ENCODE measurements at regions not wholly inside any gene's neighbourhood (a gene's known extent, or its start where the extent isn't known, plus 50 kb on each side); places are given as distances from the start of the nearest gene placed in this dataset.

DNA sequence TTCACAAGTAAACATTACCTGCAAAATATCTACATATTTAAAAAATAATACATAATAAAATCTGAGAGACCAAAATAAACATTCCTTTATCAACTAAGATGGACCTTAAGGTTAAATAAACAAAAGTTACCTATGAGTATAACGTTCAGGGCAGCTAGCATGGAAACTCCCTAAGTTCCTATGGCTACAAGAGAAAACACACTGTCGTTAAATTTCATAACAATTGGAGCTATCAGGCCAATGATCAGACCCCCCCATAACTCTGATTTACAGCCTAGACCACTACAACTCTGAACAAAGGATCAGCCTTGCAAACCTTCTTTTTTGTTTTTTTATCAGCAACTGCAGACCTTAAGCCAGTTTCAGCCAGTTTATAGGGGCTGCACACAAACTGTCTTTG is 1418.4 kb downstream of the PCDH18 start:
- H3K9me3 ChIP-seq: no peaks in the 10 kb centered on the region
- intact Hi-C loops (cut with DNase I; ENCODE audit: low total_unique reads): no loop called here
- no peaks in the 10 kb centered on the region for H3K4me1 ChIP-seq
- H3K27ac ChIP-seq: no peak overlapping the region
- no peak for DNase-seq
- no peak for TF ChIP-seq POLR2A (IDR thresholded peaks at IDR 0.05)
- TF ChIP-seq, protein P1, sequence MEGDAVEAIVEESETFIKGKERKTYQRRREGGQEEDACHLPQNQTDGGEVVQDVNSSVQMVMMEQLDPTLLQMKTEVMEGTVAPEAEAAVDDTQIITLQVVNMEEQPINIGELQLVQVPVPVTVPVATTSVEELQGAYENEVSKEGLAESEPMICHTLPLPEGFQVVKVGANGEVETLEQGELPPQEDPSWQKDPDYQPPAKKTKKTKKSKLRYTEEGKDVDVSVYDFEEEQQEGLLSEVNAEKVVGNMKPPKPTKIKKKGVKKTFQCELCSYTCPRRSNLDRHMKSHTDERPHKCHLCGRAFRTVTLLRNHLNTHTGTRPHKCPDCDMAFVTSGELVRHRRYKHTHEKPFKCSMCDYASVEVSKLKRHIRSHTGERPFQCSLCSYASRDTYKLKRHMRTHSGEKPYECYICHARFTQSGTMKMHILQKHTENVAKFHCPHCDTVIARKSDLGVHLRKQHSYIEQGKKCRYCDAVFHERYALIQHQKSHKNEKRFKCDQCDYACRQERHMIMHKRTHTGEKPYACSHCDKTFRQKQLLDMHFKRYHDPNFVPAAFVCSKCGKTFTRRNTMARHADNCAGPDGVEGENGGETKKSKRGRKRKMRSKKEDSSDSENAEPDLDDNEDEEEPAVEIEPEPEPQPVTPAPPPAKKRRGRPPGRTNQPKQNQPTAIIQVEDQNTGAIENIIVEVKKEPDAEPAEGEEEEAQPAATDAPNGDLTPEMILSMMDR (IDR thresholded peaks at IDR 0.05): no peak
- no peaks in the 10 kb centered on the region for H3K36me3 ChIP-seq
- no peak overlapping the region for H3K4me3 ChIP-seq
- no peaks in the 10 kb centered on the region for H3K27me3 ChIP-seq

DNA sequence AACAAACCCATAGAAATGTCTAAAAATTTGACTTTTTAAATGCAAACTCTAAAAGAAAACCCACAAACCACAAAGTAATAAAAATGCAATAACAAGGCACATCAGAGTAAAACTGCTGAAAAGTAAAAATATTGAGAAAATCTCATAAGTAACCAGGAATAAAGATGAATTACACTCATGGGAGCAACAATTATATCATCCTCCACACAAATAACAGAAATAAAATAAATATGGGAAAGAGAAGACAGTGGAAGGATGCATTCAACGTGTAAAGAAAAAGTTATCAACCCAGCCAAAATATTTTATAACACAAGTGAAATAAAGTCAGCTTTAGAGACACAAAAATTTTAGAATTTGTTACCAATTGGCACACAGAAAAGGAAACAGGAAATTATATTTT is 1420.2 kb downstream of the PCDH18 start:
- no peak overlapping the region for H3K4me3 ChIP-seq
- intact Hi-C loops (cut with DNase I; ENCODE audit: low total_unique reads): no loop called here
- DNase-seq: no peak
- TF ChIP-seq, protein P1 (IDR thresholded peaks at IDR 0.05): no peak
- no peak for TF ChIP-seq POLR2A (IDR thresholded peaks at IDR 0.05)
- no peaks in the 10 kb centered on the region for H3K36me3 ChIP-seq
- no peaks in the 10 kb centered on the region for H3K4me1 ChIP-seq
- H3K9me3 ChIP-seq: no peaks in the 10 kb centered on the region
- H3K27ac ChIP-seq: no peak overlapping the region
- H3K27me3 ChIP-seq: no peaks in the 10 kb centered on the region

GRCh38 chr4:136106753-136107152 is 1425.5 kb downstream of the PCDH18 start:
- no peak for DNase-seq
- Histone ChIP-seq H3K4me3 (no peak overlapping the region), H3K27ac (no peak overlapping the region), H3K36me3 (no peaks in the 10 kb centered on the region), H3K9me3 (no peaks in the 10 kb centered on the region), H3K4me1 (no peaks in the 10 kb centered on the region), H3K27me3 (no peaks in the 10 kb centered on the region)
- TF ChIP-seq POLR2A (IDR thresholded peaks at IDR 0.05): no peak
- TF ChIP-seq, protein P1 (IDR thresholded peaks at IDR 0.05): no peak
- intact Hi-C loops (cut with DNase I; ENCODE audit: low total_unique reads): no loop called here

DNA sequence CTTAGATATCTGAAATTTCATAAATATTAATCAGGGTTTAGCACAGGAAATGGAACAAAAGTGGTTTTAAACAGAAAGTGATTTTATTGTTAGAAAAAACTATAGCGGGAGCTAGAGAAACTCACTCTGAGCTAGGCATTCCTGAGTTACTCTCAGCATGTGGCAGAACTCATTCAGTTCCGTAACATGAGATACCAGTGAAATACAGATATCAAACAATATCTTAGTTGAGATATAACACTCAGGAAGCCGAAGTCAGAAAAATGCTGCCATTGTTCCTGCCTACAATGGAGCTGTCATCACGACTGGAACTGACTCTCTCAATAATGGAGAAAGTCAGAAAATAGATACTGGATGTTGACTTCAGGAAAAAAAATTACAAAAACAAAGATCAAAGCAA is 1428.7 kb downstream of the PCDH18 start:
- Histone ChIP-seq H3K27ac (no peak overlapping the region), H3K9me3 (no peaks in the 10 kb centered on the region), H3K36me3 (no peaks in the 10 kb centered on the region), H3K27me3 (no peaks in the 10 kb centered on the region), H3K4me1 (no peaks in the 10 kb centered on the region), H3K4me3 (no peak overlapping the region)
- intact Hi-C loops (cut with DNase I; ENCODE audit: low total_unique reads): no loop called here
- DNase-seq: no peak
- no peak for TF ChIP-seq POLR2A (IDR thresholded peaks at IDR 0.05)
- TF ChIP-seq, protein P1 (IDR thresholded peaks at IDR 0.05): no peak

GRCh38 chr4:136097676-136098075 is 1434.6 kb downstream of the PCDH18 start:
- intact Hi-C loops (cut with DNase I; ENCODE audit: low total_unique reads): no loop called here
- Histone ChIP-seq H3K27ac (no peak overlapping the region), H3K36me3 (no peaks in the 10 kb centered on the region), H3K9me3 (no peaks in the 10 kb centered on the region), H3K4me3 (no peak overlapping the region), H3K4me1 (no peaks in the 10 kb centered on the region), H3K27me3 (no peaks in the 10 kb centered on the region)
- no peak for TF ChIP-seq POLR2A (IDR thresholded peaks at IDR 0.05)
- TF ChIP-seq, protein P1 (IDR thresholded peaks at IDR 0.05): no peak
- no peak for DNase-seq
